ENCODE measurements at regions not wholly inside any gene's neighbourhood (a gene's known extent, or its start where the extent isn't known, plus 50 kb on each side); places are given as distances from the start of the nearest gene placed in this dataset.

DNA sequence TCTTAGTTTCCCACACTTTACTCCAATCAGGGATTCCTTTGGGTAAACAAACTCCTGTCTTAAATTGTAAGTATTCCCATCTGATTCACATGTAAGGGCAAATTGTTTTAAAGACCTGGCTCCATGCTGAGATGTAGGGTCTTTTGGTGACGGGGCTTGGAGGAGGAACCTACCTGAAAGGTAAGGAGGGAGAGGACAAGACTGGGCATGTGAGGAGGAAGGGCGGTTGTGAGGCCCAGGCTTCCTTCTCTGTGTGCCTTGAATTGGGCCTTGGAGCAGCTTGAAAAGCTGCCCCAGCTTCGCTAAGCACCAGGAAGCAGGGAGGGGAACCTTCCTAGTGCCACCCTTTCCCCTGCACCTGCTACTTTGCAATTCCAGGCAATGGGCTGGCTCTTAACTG, 86.8 kb downstream of the C9orf152 start:
- TF ChIP-seq, protein P1, sequence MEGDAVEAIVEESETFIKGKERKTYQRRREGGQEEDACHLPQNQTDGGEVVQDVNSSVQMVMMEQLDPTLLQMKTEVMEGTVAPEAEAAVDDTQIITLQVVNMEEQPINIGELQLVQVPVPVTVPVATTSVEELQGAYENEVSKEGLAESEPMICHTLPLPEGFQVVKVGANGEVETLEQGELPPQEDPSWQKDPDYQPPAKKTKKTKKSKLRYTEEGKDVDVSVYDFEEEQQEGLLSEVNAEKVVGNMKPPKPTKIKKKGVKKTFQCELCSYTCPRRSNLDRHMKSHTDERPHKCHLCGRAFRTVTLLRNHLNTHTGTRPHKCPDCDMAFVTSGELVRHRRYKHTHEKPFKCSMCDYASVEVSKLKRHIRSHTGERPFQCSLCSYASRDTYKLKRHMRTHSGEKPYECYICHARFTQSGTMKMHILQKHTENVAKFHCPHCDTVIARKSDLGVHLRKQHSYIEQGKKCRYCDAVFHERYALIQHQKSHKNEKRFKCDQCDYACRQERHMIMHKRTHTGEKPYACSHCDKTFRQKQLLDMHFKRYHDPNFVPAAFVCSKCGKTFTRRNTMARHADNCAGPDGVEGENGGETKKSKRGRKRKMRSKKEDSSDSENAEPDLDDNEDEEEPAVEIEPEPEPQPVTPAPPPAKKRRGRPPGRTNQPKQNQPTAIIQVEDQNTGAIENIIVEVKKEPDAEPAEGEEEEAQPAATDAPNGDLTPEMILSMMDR (IDR thresholded peaks at IDR 0.05) = no peak
- H3K27me3 ChIP-seq = no peaks in the 10 kb centered on the region
- peaks cover 17 to 42% of the 10 kb centered on the region in 2 donors for H3K4me1 ChIP-seq
- H3K9me3 ChIP-seq = no peaks in the 10 kb centered on the region
- H3K4me3 ChIP-seq = no peak overlapping the region
- peak overlapping the region in 1 of 2 donors; percentile 23 for H3K27ac ChIP-seq
- intact Hi-C loops (cut with DNase I) = loop anchor here in 1 of 2 donors (10.0 kb wide), 1 partner anchor 56 kb away; no protein-coding TSS in a partner anchor
- ATAC-seq (no peak), DNase-seq (no peak)
- H3K36me3 ChIP-seq = no peaks in the 10 kb centered on the region

GRCh38 chr9:110123341-110124095, 84.4 kb downstream of the C9orf152 start:
- intact Hi-C loops (cut with DNase I) = loop anchor here in 1 of 2 donors (10.0 kb wide), 1 partner anchor 59 kb away; no protein-coding TSS in a partner anchor
- H3K4me3 ChIP-seq = no peak overlapping the region
- DNase-seq = no peak
- no peaks in the 10 kb centered on the region for H3K9me3 ChIP-seq
- H3K27ac ChIP-seq = peak overlapping the region; percentile 57 to 85
- no peaks in the 10 kb centered on the region for H3K36me3 ChIP-seq
- peak; percentile 18 for ATAC-seq
- H3K4me1 ChIP-seq = peaks cover 32 to 57% of the 10 kb centered on the region in 2 donors
- no peaks in the 10 kb centered on the region for H3K27me3 ChIP-seq
- TF ChIP-seq, protein P1 (IDR thresholded peaks at IDR 0.05) = no peak

GRCh38 chr9:110124439-110124838, 83.5 kb downstream of the C9orf152 start:
- Histone ChIP-seq H3K4me3 (no peak overlapping the region), H3K27ac (peak overlapping the region in 1 of 2 donors; percentile 85), H3K27me3 (no peaks in the 10 kb centered on the region), H3K4me1 (peaks cover 33 to 64% of the 10 kb centered on the region in 2 donors), H3K9me3 (no peaks in the 10 kb centered on the region), H3K36me3 (no peaks in the 10 kb centered on the region)
- ATAC-seq (no peak), DNase-seq (no peak)
- TF ChIP-seq, protein P1 (IDR thresholded peaks at IDR 0.05) = no peak
- intact Hi-C loops (cut with DNase I) = loop anchor here in 1 of 2 donors (10.0 kb wide), 1 partner anchor 60 kb away; no protein-coding TSS in a partner anchor

GRCh38 chr9:110125207-110125751, 82.7 kb downstream of the C9orf152 start:
- DNase-seq (peak in 3 of 4 donors; percentile 87 to 91 (median 89)), ATAC-seq (peak; percentile 91)
- H3K4me1 ChIP-seq = peaks cover 36 to 71% of the 10 kb centered on the region in 2 donors
- TF ChIP-seq, protein P1 (IDR thresholded peaks at IDR 0.05) = no peak
- H3K36me3 ChIP-seq = no peaks in the 10 kb centered on the region
- no peaks in the 10 kb centered on the region for H3K9me3 ChIP-seq
- intact Hi-C loops (cut with DNase I) = loop anchor here in 1 of 2 donors (10.0 kb wide), 1 partner anchor 60 kb away; no protein-coding TSS in a partner anchor
- H3K4me3 ChIP-seq = peak overlapping the region in 1 of 2 donors; percentile 28
- H3K27ac ChIP-seq = peak overlapping the region; percentile 69 to 85
- no peaks in the 10 kb centered on the region for H3K27me3 ChIP-seq

- intact Hi-C loops (cut with DNase I) = loop anchor here in 1 of 2 donors (10.0 kb wide), 1 partner anchor 61 kb away; no protein-coding TSS in a partner anchor
- TF ChIP-seq, protein P1 (IDR thresholded peaks at IDR 0.05) = no peak
Observed at GRCh38 chr9:110125763-110126351, 82.1 kb downstream of the C9orf152 start.

More at GRCh38 chr9:110125763-110126351, 82.1 kb downstream of the C9orf152 start:
- ATAC-seq (no peak), DNase-seq (no peak)
- Histone ChIP-seq H3K27ac (peak overlapping the region; percentile 69 to 85), H3K27me3 (no peaks in the 10 kb centered on the region), H3K36me3 (no peaks in the 10 kb centered on the region), H3K4me3 (peak overlapping the region in 1 of 2 donors; percentile 28), H3K9me3 (no peaks in the 10 kb centered on the region), H3K4me1 (peaks cover 36 to 77% of the 10 kb centered on the region in 2 donors)

Data from left lung (tissue), 4 donors.